Motor neuron (in vitro differentiated cells): ENCODE measurements at regions not wholly inside any gene's neighbourhood (a gene's known extent, or its start where the extent isn't known, plus 50 kb on each side); places are given as distances from the start of the nearest gene placed in this dataset.
A peak's percentile ranks its signal among the peaks of the same experiment; 100 is the strongest.

Source experiments
- ATAC-seq, 8 experiments: fragments of 200-7000 bp; cut with Tn5 transposase; replicated peaks in 6 of 8; 2 replicates each; pipeline ENCODE4 v1.8.0; 2021; ENCODE audit warnings: mild to moderate bottlenecking in 8 of 8, moderate library complexity in 8 of 8
- H3K27ac ChIP-seq, 2 donors: fragments of 250-450 bp; sonication (Bioruptor Pico); 2 replicates each; pipeline ENCODE4 v1.9.0; 2021; ENCODE audit warnings: antibody characterized with exemption in 2 of 2, mild to moderate bottlenecking in 2 of 2, moderate library complexity in 1 of 2
- H3K4me1 ChIP-seq, 2 donors: fragments of 250-450 bp; sonication (Bioruptor Pico); replicated peaks in 1 of 2; 2 replicates each; pipeline ENCODE4 v1.6.1; 2021; ENCODE audit warnings: antibody characterized with exemption in 2 of 2, mild to moderate bottlenecking in 2 of 2, moderate library complexity in 1 of 2
- H3K4me3 ChIP-seq, 5 donors: fragments of 250-450 bp; sonication (Bioruptor Pico); 2 replicates each; pipeline ENCODE4 v1.9.0; 2021; ENCODE audit warnings: antibody characterized with exemption in 5 of 5, mild to moderate bottlenecking in 5 of 5, moderate library complexity in 4 of 5
- WGBS, 10 experiments: fragments of 450-650 bp; shearing (Covaris generic); methylation state at CpG; one replicate each; pipeline ENCODE4 v1.0.0; 2022; 5-methylcytosine and 5-hydroxymethylcytosine counted together
- in situ Hi-C, 9 experiments: fragments of 400-800 bp; cut with MboI; loops; one replicate each; pipeline ENCODE4 v1.15.0; 2021; ENCODE audit warnings: low sequenced_read_pairs in 9 of 9, low pct_unique_long_range_greater_than_20kb in 2 of 9; ENCODE audit not compliant: unreplicated experiment in 9 of 9

- Histone ChIP-seq H3K4me1 (peaks cover 0 to 7% of the 10 kb centered on the region in 2 donors), H3K27ac (no peak overlapping the region), H3K4me3 (no peak overlapping the region)
- in situ Hi-C loops: no loop called here
- ATAC-seq: no peak
- WGBS, 10 experiments: 70 to 93% (median 85%) methylated on average over 1 to 9 of the region's 9 CpGs; no CpG with 5 or more reads in 1 of the 10 experiments
These were observed 93.2 kb upstream of the ACTBL2 start for GRCh38 chr5:57575839-57576238.

- no peak for ATAC-seq
- Histone ChIP-seq H3K27ac (no peak overlapping the region), H3K4me1 (peaks cover 2 to 7% of the 10 kb centered on the region in 2 donors), H3K4me3 (no peak overlapping the region)
- in situ Hi-C loops: no loop called here
These were observed 89.8 kb upstream of the ACTBL2 start for GRCh38 chr5:57572461-57572860.

GRCh38 chr5:57569601-57570000 is 87.0 kb upstream of the ACTBL2 start:
- ATAC-seq: peak in 1 of 8 experiments; percentile 9
- Histone ChIP-seq H3K4me1 (peaks cover 0 to 2% of the 10 kb centered on the region in 2 donors), H3K27ac (no peak overlapping the region), H3K4me3 (no peak overlapping the region)
- WGBS, 10 experiments: 0 to 80% (median 17%) methylated on average over 1 of the region's 1 CpG; no CpG with 5 or more reads in 5 of the 10 experiments
- in situ Hi-C loops: no loop called here

- ATAC-seq: no peak
- Histone ChIP-seq H3K4me1 (peaks cover 0 to 2% of the 10 kb centered on the region in 2 donors), H3K4me3 (no peak overlapping the region), H3K27ac (no peak overlapping the region)
- WGBS, 10 experiments: 32 to 100% (median 78%) methylated on average over 1 to 3 of the region's 3 CpGs; no CpG with 5 or more reads in 1 of the 10 experiments
- in situ Hi-C loops: no loop called here
These were observed 85.5 kb upstream of the ACTBL2 start for GRCh38 chr5:57568136-57568535.

- Histone ChIP-seq H3K4me3 (no peak overlapping the region), H3K27ac (no peak overlapping the region), H3K4me1 (peaks cover 0 to 2% of the 10 kb centered on the region in 2 donors)
- WGBS, 10 experiments: 57 to 100% (median 87%) methylated on average over 1 to 5 of the region's 5 CpGs
- in situ Hi-C loops: no loop called here
- peak in 4 of 8 experiments; percentile 34 to 83 (median 52) for ATAC-seq
These were observed 84.3 kb upstream of the ACTBL2 start for GRCh38 chr5:57566914-57567313.

GRCh38 chr5:57561231-57561842 is 78.7 kb upstream of the ACTBL2 start:
- in situ Hi-C loops: no loop called here
- Histone ChIP-seq H3K27ac (no peak overlapping the region), H3K4me1 (no peaks in the 10 kb centered on the region), H3K4me3 (no peak overlapping the region)
- ATAC-seq: no peak
- WGBS, 10 experiments: 10 to 91% (median 66%) methylated on average over 2 to 3 of the region's 3 CpGs; no CpG with 5 or more reads in 1 of the 10 experiments

- H3K4me1 ChIP-seq: no peaks in the 10 kb centered on the region
- in situ Hi-C loops: no loop called here
- no peak for ATAC-seq
- 43 to 94% (median 75%) methylated on average over 1 to 3 of the region's 3 CpGs for WGBS, 10 experiments
- H3K27ac ChIP-seq: no peak overlapping the region
- H3K4me3 ChIP-seq: no peak overlapping the region
These were observed 76.6 kb upstream of the ACTBL2 start for GRCh38 chr5:57559110-57559635.

- no peak overlapping the region for H3K4me3 ChIP-seq
- in situ Hi-C loops: no loop called here
- H3K27ac ChIP-seq: no peak overlapping the region
- no peak for ATAC-seq
- 14 to 100% (median 82%) methylated on average over 1 to 3 of the region's 3 CpGs; no CpG with 5 or more reads in 1 of the 10 experiments for WGBS, 10 experiments
- H3K4me1 ChIP-seq: no peaks in the 10 kb centered on the region
These were observed 69.4 kb upstream of the ACTBL2 start for GRCh38 chr5:57552033-57552432.

GRCh38 chr5:57551251-57551650 is 68.6 kb upstream of the ACTBL2 start:
- WGBS, 10 experiments: 22 to 100% (median 80%) methylated on average over 1 to 3 of the region's 3 CpGs
- ATAC-seq: no peak
- Histone ChIP-seq H3K4me3 (no peak overlapping the region), H3K27ac (no peak overlapping the region), H3K4me1 (no peaks in the 10 kb centered on the region)
- in situ Hi-C loops: no loop called here

GRCh38 chr5:57550132-57550531 is 67.5 kb upstream of the ACTBL2 start:
- ATAC-seq: no peak

GRCh38 chr5:57549566-57549965 is 67.0 kb upstream of the ACTBL2 start:
- H3K4me3 ChIP-seq: no peak overlapping the region
- no peak overlapping the region for H3K27ac ChIP-seq
- ATAC-seq: no peak
- no peaks in the 10 kb centered on the region for H3K4me1 ChIP-seq
- in situ Hi-C loops: no loop called here

More at GRCh38 chr5:57550132-57550531, 67.5 kb upstream of the ACTBL2 start:
- H3K27ac ChIP-seq: no peak overlapping the region
- no peaks in the 10 kb centered on the region for H3K4me1 ChIP-seq
- no peak overlapping the region for H3K4me3 ChIP-seq
- WGBS, 10 experiments: 42 to 87% (median 80%) methylated on average over 1 to 6 of the region's 6 CpGs; no CpG with 5 or more reads in 7 of the 10 experiments
- in situ Hi-C loops: no loop called here

- peaks cover 0 to 5% of the 10 kb centered on the region in 2 donors for H3K4me1 ChIP-seq
- WGBS, 10 experiments: 80 to 100% (median 96%) methylated on average over 2 of the region's 2 CpGs; no CpG with 5 or more reads in 3 of the 10 experiments
- no peak overlapping the region for H3K4me3 ChIP-seq
- no peak overlapping the region for H3K27ac ChIP-seq
- in situ Hi-C loops: no loop called here
- peak in 2 of 8 experiments; percentile 32 to 87 for ATAC-seq
These were observed 58.2 kb upstream of the ACTBL2 start for GRCh38 chr5:57540823-57541222.

GRCh38 chr5:57539281-57539701 is 56.7 kb upstream of the ACTBL2 start:
- in situ Hi-C loops: no loop called here
- peaks cover 0 to 5% of the 10 kb centered on the region in 2 donors for H3K4me1 ChIP-seq
- H3K27ac ChIP-seq: no peak overlapping the region
- WGBS, 10 experiments: 0 to 81% (median 71%) methylated on average over 1 to 3 of the region's 3 CpGs; no CpG with 5 or more reads in 1 of the 10 experiments
- no peak overlapping the region for H3K4me3 ChIP-seq
- ATAC-seq: no peak
